ENCODE measurements at regions not wholly inside any gene's neighbourhood (a gene's known extent, or its start where the extent isn't known, plus 50 kb on each side); places are given as distances from the start of the nearest gene placed in this dataset.

- TF ChIP-seq EZH2 (IDR thresholded peaks at IDR 0.05; ENCODE audit: borderline replicate concordance, insufficient read depth, low read depth, low read length, poor library complexity, severe bottlenecking) (no peak), CTCF (IDR thresholded peaks at IDR 0.05) (no peak)
These were observed 94.8 kb upstream of the FOXA2 start for GRCh38 chr20:22679197-22679596.
